Activated T-cell treated with anti-CD3 and anti-CD28 coated beads, Interleukin-2, amount 50 U/mL, for 72 hours (primary cell): ENCODE measurements at regions not wholly inside any gene's neighbourhood (a gene's known extent, or its start where the extent isn't known, plus 50 kb on each side); places are given as distances from the start of the nearest gene placed in this dataset.
"Not testable (repeated sequence)": the region's sequence is repeated elsewhere in the genome, so short reads cannot be mapped to it uniquely, and the experiment has no call there.

Experiments used
- ATAC-seq, 2 donors: fragments of 150-1000 bp; cut with Tn5 transposase; replicated peaks in 1 of 2; 2 replicates each; pipeline ENCODE4 v1.10.0; 2021; ENCODE audit warnings: moderate library complexity in 2 of 2, mild to moderate bottlenecking in 1 of 2
- DNase-seq, 2 donors: peaks; one replicate each; pipeline ENCODE4 v3.0.0; 2021 to 2022; ENCODE audit warnings: mixed read lengths in 1 of 2
- H3K27ac Mint-ChIP-seq: one replicate; pipeline ENCODE4 v1.8.0; 2022; ENCODE audit warnings: mild to moderate bottlenecking, moderate library complexity, mixed read lengths
- H3K27me3 Mint-ChIP-seq: one replicate; pipeline ENCODE4 v1.8.0; 2022; ENCODE audit warnings: low read depth, mixed read lengths
- H3K36me3 Mint-ChIP-seq, 2 donors: one replicate each; pipeline ENCODE4 v1.8.0; 2022; ENCODE audit warnings: mixed read lengths in 2 of 2, mild to moderate bottlenecking in 1 of 2; ENCODE audit not compliant: insufficient read depth in 2 of 2
- H3K4me1 Mint-ChIP-seq: one replicate; pipeline ENCODE4 v1.8.0; 2022; ENCODE audit warnings: low read depth, mixed read lengths
- H3K4me3 Mint-ChIP-seq, 2 donors: one replicate each; pipeline ENCODE4 v1.8.0; 2022; ENCODE audit warnings: mild to moderate bottlenecking in 2 of 2, mixed read lengths in 2 of 2, moderate library complexity in 2 of 2
- H3K9me3 Mint-ChIP-seq, 2 donors: one replicate each; pipeline ENCODE4 v1.8.0; 2022; ENCODE audit warnings: mixed read lengths in 2 of 2

DNA sequence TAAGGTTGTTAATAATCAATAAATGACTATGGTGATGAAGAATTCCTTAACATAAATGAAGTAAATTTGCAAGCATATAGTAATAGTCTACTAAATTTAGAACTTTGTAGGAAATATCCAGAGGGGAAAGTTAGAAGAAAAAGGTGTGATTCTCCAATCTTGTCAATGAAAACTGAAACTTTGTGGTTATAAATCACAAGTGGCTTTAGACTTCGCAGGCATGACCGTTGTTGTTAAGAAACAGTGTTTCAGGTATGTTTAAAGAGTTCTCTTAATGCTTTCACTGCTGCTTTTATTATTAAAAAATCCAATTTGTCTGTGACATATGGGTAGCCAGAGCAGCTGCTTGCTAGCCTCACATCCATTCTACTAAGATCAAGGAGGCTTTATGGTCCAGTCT, 475.6 kb upstream of the ADGRB3 start:
- peaks cover 0 to 5% of the 10 kb centered on the region in 2 donors for H3K9me3 Mint-ChIP-seq
- no peaks in the 10 kb centered on the region for H3K4me1 Mint-ChIP-seq
- ATAC-seq = no peak
- no peaks in the 10 kb centered on the region for H3K27me3 Mint-ChIP-seq
- DNase-seq = no peak
- H3K4me3 Mint-ChIP-seq = no peak overlapping the region
- peaks cover 0 to 6% of the 10 kb centered on the region in 2 donors for H3K36me3 Mint-ChIP-seq
- H3K27ac Mint-ChIP-seq = no peak overlapping the region

DNA sequence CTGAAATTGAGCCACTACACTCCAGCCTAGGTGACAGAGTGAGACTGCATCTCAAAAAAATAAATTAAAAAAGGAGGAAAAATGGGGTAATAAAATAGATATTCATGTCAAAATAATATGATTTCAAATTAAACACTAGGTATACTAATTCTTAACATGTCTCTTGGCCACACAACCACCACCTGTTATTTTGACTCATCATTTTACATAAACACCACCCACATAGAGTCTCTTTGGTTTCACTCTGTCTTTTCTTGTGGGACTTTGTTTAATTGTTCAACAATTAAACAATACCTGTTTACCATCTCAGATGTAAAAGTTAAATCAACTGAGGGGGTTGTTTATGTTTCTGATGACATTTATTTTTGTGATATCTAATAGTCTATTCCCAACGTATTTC, 476.8 kb upstream of the ADGRB3 start:
- Mint-ChIP-seq H3K36me3 (peaks cover 0 to 6% of the 10 kb centered on the region in 2 donors), H3K27me3 (no peaks in the 10 kb centered on the region)
- ATAC-seq = no peak

DNA sequence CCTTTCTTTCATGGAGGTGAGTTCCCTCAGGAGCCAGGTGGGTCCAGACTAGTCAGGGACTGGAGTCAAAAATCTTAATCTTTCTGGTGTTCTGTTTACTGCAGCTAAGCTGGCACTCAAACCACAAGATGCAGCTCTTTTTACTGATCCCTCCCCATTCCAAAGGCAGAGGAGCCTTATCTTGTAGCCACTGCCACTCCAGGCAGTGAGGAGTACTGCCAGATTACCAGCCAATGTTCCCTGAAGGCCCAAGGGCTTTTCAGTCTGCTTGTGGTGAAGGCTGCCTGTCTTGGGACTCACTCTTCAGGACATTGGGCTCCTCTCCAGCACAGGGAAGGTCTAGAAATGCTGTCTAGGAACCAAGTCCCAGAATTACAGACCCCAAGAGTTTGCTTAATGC, 490.4 kb upstream of the ADGRB3 start:
- Mint-ChIP-seq H3K27me3 (no peaks in the 10 kb centered on the region), H3K36me3 (no peaks in the 10 kb centered on the region), H3K4me1 (no peaks in the 10 kb centered on the region)

More for the DNA sequence above, 476.8 kb upstream of the ADGRB3 start:
- Mint-ChIP-seq H3K9me3 (peaks cover 4 to 8% of the 10 kb centered on the region in 2 donors), H3K27ac (no peak overlapping the region), H3K4me3 (no peak overlapping the region), H3K4me1 (no peaks in the 10 kb centered on the region)
- no peak for DNase-seq

DNA sequence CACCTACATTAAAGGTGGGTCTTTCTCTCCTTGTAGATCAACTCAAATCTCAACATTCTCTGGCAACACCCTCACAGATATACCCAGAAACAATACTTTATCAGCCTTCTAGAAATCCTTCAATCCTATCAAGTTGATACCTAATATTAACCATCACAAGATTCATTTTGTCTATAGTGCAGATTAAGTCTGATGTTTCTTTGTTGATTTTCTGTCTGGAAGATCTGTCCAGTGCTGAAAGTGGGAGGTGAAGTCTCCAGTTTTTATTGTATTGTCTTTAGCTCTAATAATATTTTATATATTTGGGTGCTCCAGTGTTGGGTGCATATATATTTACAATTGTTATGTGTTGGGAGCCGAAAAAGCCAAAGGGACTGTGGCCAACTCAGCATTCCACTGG, 493.9 kb upstream of the ADGRB3 start:
- Mint-ChIP-seq H3K27ac (no peak overlapping the region), H3K4me3 (no peak overlapping the region), H3K9me3 (peaks cover 7 to 13% of the 10 kb centered on the region in 2 donors), H3K36me3 (no peaks in the 10 kb centered on the region), H3K27me3 (no peaks in the 10 kb centered on the region), H3K4me1 (no peaks in the 10 kb centered on the region)
- no peak for ATAC-seq
- no peak for DNase-seq

More for the DNA sequence above, 490.4 kb upstream of the ADGRB3 start:
- Mint-ChIP-seq H3K9me3 (peaks cover 9 to 16% of the 10 kb centered on the region in 2 donors), H3K4me3 (no peak overlapping the region), H3K27ac (no peak overlapping the region)
- no peak for DNase-seq
- no peak for ATAC-seq

DNA sequence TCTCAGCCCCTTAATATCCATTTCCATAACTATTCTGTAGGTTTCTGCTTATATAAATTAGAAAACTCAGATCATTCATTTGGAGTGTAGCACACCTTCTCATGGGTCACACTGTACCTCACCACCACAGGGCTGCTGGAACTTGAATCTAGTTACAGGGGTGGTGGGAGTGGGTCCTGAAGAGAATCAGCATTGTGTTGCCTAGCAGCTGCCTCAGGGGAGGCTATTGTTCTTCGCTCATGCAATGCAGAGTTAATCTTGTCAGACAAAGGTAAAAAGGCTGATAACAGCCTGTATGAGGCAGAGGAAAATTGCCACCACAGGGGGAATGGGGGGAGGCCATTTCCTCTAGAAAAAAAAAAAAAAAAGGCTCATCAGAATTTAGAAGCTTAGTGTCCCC, 496.0 kb upstream of the ADGRB3 start:
- ATAC-seq = no peak
- Mint-ChIP-seq H3K36me3 (no peaks in the 10 kb centered on the region), H3K4me1 (no peaks in the 10 kb centered on the region), H3K9me3 (peaks cover 7 to 16% of the 10 kb centered on the region in 2 donors), H3K27me3 (no peaks in the 10 kb centered on the region), H3K27ac (no peak overlapping the region), H3K4me3 (no peak overlapping the region)
- DNase-seq = no peak

DNA sequence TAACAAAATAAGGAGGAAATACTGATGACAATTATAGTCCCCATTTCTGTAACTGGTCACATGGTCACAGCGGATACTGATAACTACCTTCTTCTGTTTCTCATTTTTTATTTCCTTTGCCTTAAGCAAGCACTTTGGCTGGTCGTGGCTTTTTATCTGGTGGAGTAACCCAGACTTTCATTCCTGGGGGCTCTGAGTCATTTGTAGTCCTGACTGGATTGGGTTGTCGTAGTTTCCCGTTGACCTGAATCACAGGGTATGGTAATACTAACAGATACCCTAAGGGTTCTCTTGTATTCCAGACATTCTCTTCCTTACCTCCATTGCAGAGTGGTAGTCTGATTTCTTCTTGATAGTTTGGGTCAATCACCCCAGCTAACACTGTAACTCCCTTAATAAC, 500.3 kb upstream of the ADGRB3 start:
- peaks cover 9 to 10% of the 10 kb centered on the region in 2 donors for H3K9me3 Mint-ChIP-seq
- DNase-seq (no peak), ATAC-seq (no peak)
- H3K4me3 Mint-ChIP-seq = no peak overlapping the region
- no peaks in the 10 kb centered on the region for H3K27me3 Mint-ChIP-seq
- no peaks in the 10 kb centered on the region for H3K4me1 Mint-ChIP-seq
- no peaks in the 10 kb centered on the region for H3K36me3 Mint-ChIP-seq
- no peak overlapping the region for H3K27ac Mint-ChIP-seq

DNA sequence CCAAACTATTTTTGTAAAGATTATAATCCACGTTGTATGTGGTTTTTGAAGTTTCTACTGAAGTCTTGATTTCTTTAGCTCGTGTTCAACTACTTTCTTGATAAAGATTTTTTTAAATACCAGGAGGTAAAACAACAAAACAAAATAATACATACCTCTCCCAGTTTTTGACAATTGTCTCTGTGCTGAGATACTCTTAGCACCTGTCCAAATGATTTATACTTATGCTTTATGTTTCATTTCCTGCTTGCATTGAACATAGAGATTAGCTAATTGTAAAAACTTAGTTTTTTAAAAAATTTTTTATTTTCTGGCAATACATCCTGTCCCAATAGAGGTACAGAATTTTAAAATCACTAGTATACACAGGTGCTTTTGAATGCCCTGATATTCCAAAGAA, 506.9 kb upstream of the ADGRB3 start:
- no peak for ATAC-seq
- H3K9me3 Mint-ChIP-seq = peaks cover 3 to 13% of the 10 kb centered on the region in 2 donors

DNA sequence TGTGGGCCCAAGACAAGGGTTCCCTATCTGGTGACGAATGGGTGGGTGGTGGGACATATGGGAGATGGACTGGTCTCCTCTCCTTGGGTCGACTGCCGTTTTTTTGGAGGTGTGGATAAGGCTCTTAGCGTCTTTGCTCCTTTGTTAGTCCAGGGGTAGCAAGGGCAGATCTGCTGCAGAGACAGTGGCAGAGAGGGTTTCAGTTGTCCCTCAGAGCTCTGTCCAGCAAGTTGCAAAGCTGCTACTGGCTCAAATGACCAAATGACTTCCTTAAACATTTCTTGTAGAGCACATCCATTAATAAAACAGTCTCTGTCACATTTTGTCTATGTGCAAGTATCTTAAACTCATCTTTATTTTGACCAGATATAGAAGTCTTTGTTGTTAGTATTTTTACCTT, 508.0 kb upstream of the ADGRB3 start:
- no peak for ATAC-seq
- no peaks in the 10 kb centered on the region for H3K4me1 Mint-ChIP-seq
- H3K36me3 Mint-ChIP-seq = peaks cover 0 to 5% of the 10 kb centered on the region in 2 donors
- H3K9me3 Mint-ChIP-seq = peaks cover 6 to 12% of the 10 kb centered on the region in 2 donors
- DNase-seq = no peak
- H3K27ac Mint-ChIP-seq = no peak overlapping the region
- H3K27me3 Mint-ChIP-seq = no peaks in the 10 kb centered on the region
- H3K4me3 Mint-ChIP-seq = no peak overlapping the region

More for the DNA sequence above, 506.9 kb upstream of the ADGRB3 start:
- DNase-seq = no peak
- Mint-ChIP-seq H3K36me3 (no peaks in the 10 kb centered on the region), H3K27me3 (no peaks in the 10 kb centered on the region), H3K27ac (no peak overlapping the region), H3K4me1 (no peaks in the 10 kb centered on the region), H3K4me3 (no peak overlapping the region)

DNA sequence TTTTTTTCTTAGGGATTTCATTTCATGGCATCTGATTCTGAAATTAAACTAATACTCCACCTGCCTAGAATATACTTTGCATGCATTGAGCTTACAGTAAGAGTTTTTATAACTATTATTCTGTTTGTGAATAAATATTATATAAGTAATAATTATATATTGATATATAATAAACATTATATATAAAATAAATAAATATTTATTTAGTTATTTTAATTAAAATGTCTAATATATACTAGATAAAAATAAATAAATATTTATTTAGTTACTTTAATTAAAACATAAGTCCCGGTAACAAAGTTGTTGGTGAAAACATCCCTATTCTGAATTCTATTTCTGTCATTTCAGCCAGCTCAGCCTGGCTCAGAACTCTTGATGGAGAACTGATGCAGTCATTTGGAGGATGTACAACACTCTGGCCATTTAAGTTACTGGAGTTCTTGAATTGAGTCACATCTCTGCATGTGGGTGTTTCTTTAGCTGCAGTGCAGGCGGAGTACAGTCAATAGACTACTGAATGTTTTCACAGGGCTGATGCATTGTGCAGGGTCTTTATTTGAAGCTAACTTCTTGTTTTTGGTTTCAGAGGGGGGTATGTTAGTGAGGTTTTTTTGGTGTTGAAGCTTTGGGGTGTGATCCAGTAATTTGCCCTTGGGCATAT, 508.9 kb upstream of the ADGRB3 start:
- Mint-ChIP-seq H3K4me1 (no peaks in the 10 kb centered on the region), H3K27ac (no peak overlapping the region), H3K9me3 (peaks cover 5 to 10% of the 10 kb centered on the region in 2 donors), H3K4me3 (no peak overlapping the region), H3K27me3 (no peaks in the 10 kb centered on the region), H3K36me3 (peaks cover 0 to 5% of the 10 kb centered on the region in 2 donors)
- no peak for DNase-seq
- no peak for ATAC-seq

DNA sequence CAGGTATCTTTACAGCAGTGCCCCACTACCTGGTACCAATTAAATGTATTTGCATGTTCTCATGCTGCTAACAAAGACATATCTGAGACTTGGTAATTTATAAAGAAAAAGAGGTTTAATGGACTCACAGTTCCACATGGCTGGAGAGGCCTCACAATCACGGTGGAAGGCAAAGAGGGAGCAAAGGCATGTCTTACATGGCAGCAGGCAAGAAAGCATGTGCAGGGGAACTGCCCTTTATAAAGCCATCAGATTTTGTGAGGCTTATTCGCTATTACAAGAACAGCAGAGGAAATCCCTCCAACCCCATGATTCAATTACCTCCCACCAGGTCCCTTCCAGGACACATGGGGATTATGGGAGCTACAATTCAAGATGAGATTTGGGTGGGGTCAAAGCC, 512.1 kb upstream of the ADGRB3 start:
- not testable (repeated sequence) for H3K4me3 Mint-ChIP-seq, H3K4me1 Mint-ChIP-seq, H3K27ac Mint-ChIP-seq, H3K27me3 Mint-ChIP-seq, H3K36me3 Mint-ChIP-seq, H3K9me3 Mint-ChIP-seq, DNase-seq, ATAC-seq

DNA sequence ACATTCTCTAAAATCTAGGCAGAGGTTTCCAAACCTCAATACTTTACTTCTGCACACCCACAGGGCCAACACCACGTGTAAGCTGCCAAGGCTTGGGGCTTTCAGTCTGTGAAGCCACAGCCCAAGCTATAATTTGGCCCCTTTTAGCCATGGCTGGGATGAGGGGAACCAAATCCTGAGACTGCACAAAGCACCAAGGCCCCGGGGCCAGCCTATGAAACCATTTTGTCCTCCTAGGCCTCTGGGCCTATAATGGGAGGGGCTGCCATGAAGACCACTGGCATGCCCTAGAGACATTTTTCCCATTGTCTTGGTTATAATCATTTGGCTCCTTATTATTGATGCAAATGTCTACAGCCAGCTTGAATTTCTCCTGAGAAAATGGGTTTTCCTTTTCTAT, 513.0 kb upstream of the ADGRB3 start:
- H3K9me3 Mint-ChIP-seq = peaks cover 5 to 6% of the 10 kb centered on the region in 2 donors
- H3K36me3 Mint-ChIP-seq = peaks cover 0 to 5% of the 10 kb centered on the region in 2 donors
- ATAC-seq (no peak), DNase-seq (no peak)
- H3K4me1 Mint-ChIP-seq = no peaks in the 10 kb centered on the region
- no peak overlapping the region for H3K4me3 Mint-ChIP-seq
- no peaks in the 10 kb centered on the region for H3K27me3 Mint-ChIP-seq
- no peak overlapping the region for H3K27ac Mint-ChIP-seq

DNA sequence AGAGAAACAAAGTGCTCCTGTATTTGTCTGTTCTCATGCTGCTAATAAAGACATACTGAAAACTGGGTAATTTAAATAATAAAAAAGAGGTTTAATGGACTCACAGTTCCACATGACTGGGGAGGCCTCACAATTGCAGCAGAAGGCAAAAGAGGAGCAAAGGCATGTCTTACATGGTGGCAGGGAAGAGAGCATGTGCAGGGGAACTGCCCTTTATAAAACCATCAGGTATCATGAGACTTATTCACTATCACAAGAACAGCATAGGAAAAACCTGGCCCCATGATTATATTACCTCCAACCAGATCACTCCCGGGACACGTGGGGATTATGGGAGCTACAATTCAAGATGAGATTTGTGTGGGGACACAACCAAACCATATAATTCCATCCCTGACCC, 514.1 kb upstream of the ADGRB3 start:
- H3K27me3 Mint-ChIP-seq, H3K36me3 Mint-ChIP-seq, DNase-seq, H3K27ac Mint-ChIP-seq, ATAC-seq, H3K9me3 Mint-ChIP-seq, H3K4me3 Mint-ChIP-seq, H3K4me1 Mint-ChIP-seq: not testable (repeated sequence)

DNA sequence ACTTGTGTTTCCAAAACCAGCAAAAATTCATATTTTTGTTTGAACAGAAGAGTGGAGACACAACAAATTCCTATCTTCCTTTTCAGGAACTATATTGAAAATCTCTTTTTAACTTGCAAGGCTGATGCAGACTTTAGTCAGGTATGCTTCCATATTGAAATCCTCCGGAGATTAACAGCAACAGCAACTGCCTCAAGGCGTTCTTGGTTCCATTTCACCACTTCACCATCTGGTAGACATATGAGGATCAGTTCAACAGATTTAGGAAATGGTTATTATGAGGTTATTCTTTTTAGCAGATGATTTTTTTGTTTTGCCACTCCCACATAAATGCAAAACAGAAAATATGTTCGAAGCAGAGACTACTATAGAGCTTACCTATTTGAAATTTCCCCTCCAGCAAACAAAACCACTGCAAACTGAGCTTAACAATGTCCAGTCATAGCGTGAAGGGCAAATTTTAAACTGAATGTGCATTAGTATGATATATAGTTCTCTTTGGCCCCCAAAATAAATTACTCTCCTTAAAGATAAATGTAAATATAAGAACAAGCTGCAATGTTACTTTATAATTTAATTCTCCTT, 520.5 kb upstream of the ADGRB3 start:
- Mint-ChIP-seq H3K27me3 (no peaks in the 10 kb centered on the region), H3K36me3 (no peaks in the 10 kb centered on the region), H3K4me3 (no peak overlapping the region), H3K27ac (no peak overlapping the region), H3K9me3 (peaks cover 2% of the 10 kb centered on the region in 2 donors), H3K4me1 (no peaks in the 10 kb centered on the region)
- no peak for ATAC-seq
- DNase-seq = no peak
